NCI-H524 treated with DMSO at 0.1 percent for 48 hours (cell line): ENCODE measurements at regions not wholly inside any gene's neighbourhood (a gene's known extent, or its start where the extent isn't known, plus 50 kb on each side); places are given as distances from the start of the nearest gene placed in this dataset.

Source experiments
- DNase-seq: peaks from one replicate; lab custom pipeline; 2025; lab: John Stamatoyannopoulos, UW

GRCh38 chr2:15889442-15890123, 50.8 kb upstream of the MYCN start:
- peak; percentile 90 for DNase-seq

- no peak for DNase-seq
These were observed 50.1 kb upstream of the MYCN start for GRCh38 chr2:15890124-15890754.
